IMR-90 (cell line): ENCODE measurements at regions not wholly inside any gene's neighbourhood (a gene's known extent, or its start where the extent isn't known, plus 50 kb on each side); places are given as distances from the start of the nearest gene placed in this dataset.

Experiments
- ATAC-seq: fragments of 200-7000 bp; cut with Tn5 transposase; 2 replicates; pipeline ENCODE4 v1.9.1; 2020; ENCODE audit warnings: low read depth, mild to moderate bottlenecking, moderate library complexity
- BruUV-seq: library from RNA; stranded (reverse); fragments of 400-500 nt; replicated peaks from 2 replicates; lab custom pipeline; 2021; lab: Mats Ljungman, UMichigan
- CTCF ChIA-PET: fragments of 300-600 bp; formaldehyde crosslinking; extraction: SDS; loops from one replicate; lab custom pipeline; 2021; ENCODE audit warnings: antibody characterized with exemption; lab: Yijun Ruan, JAX
- POLR2A ChIA-PET: fragments of 300-600 bp; sonication (Branson Sonifier 250); formaldehyde crosslinking; loops from one replicate; lab custom pipeline; 2022; ENCODE audit warnings: antibody characterized with exemption; ENCODE audit not compliant: unreplicated experiment; lab: Charles Lee
- DNase-seq: peaks from one replicate; pipeline ENCODE4 v3.0.0; 2013
- H2AFZ ChIP-seq: replicated peaks from 2 replicates; pipeline ENCODE3; 2013; ENCODE audit warnings: low read length, mild to moderate bottlenecking; ENCODE audit not compliant: poor library complexity
- H2AK5ac ChIP-seq: 2 replicates; pipeline ENCODE4 v1.6.1; 2013; ENCODE audit warnings: low read depth, low read length, inconsistent platforms
- H2AK9ac ChIP-seq: replicated peaks from 2 replicates; pipeline ENCODE3; 2013; ENCODE audit warnings: mild to moderate bottlenecking, low read depth, low read length, moderate library complexity; ENCODE audit not compliant: poor library complexity
- H2BK120ac ChIP-seq: 2 replicates; pipeline ENCODE4 v1.6.1; 2013; ENCODE audit warnings: low read depth, low read length, inconsistent platforms
- H2BK15ac ChIP-seq: 3 replicates; pipeline ENCODE4 v1.6.1; 2013; ENCODE audit warnings: low read depth, low read length, inconsistent platforms
- H2BK20ac ChIP-seq: 2 replicates; pipeline ENCODE4 v1.6.1; 2013; ENCODE audit warnings: low read depth, mild to moderate bottlenecking, inconsistent platforms, low read length, moderate library complexity
- H2BK5ac ChIP-seq: 2 replicates; pipeline ENCODE4 v1.6.1; 2013; ENCODE audit warnings: mild to moderate bottlenecking, low read depth, low read length, inconsistent platforms; ENCODE audit not compliant: poor library complexity, severe bottlenecking
- H3K14ac ChIP-seq: replicated peaks from 2 replicates; pipeline ENCODE4 v1.6.1; 2013; ENCODE audit warnings: low read depth, low read length, inconsistent platforms
- H3K18ac ChIP-seq: 2 replicates; pipeline ENCODE4 v1.6.1; 2013; ENCODE audit warnings: low read depth, low read length, control low read depth
- H3K23ac ChIP-seq: 2 replicates; pipeline ENCODE4 v1.6.1; 2013; ENCODE audit warnings: low read depth, low read length, inconsistent platforms
- H3K27ac ChIP-seq: 2 replicates; pipeline ENCODE4 v1.5.1; 2013; ENCODE audit warnings: mild to moderate bottlenecking, control low read depth, low read length; ENCODE audit not compliant: insufficient read depth
- H3K27me3 ChIP-seq: 2 replicates; pipeline ENCODE4 v1.6.1; 2013; ENCODE audit warnings: low read length; ENCODE audit not compliant: control insufficient read depth, insufficient read depth
- H3K36me3 ChIP-seq: 2 replicates; pipeline ENCODE4 v1.6.1; 2013; ENCODE audit warnings: low read length, mixed read lengths; ENCODE audit not compliant: control insufficient read depth, insufficient read depth
- H3K4ac ChIP-seq: 2 replicates; pipeline ENCODE4 v1.6.1; 2013; ENCODE audit warnings: low read depth, low read length, inconsistent platforms
- H3K4me1 ChIP-seq: 2 replicates; pipeline ENCODE4 v1.6.1; 2013; ENCODE audit warnings: low read length, mixed read lengths; ENCODE audit not compliant: control insufficient read depth, insufficient read depth
- H3K4me2 ChIP-seq: 2 replicates; pipeline ENCODE4 v1.6.1; 2013; ENCODE audit warnings: low read depth, mild to moderate bottlenecking, control low read depth, low read length, moderate library complexity
- H3K4me3 ChIP-seq: 2 replicates; pipeline ENCODE4 v1.5.1; 2013; ENCODE audit warnings: low read depth, mild to moderate bottlenecking, control low read depth, low read length, moderate library complexity; ENCODE audit not compliant: insufficient read depth
- H3K56ac ChIP-seq: 2 replicates; pipeline ENCODE4 v1.6.1; 2013; ENCODE audit warnings: low read length, inconsistent platforms; ENCODE audit not compliant: insufficient read depth; ENCODE audit errors: extremely low read depth
- H3K79me1 ChIP-seq, 2 experiments: 2 replicates each; pipeline ENCODE4 v1.6.1; 2013; ENCODE audit warnings: low read length in 2 of 2, inconsistent platforms in 1 of 2, low read depth in 1 of 2
- H3K9ac ChIP-seq: 2 replicates; pipeline ENCODE4 v1.6.1; 2013; ENCODE audit warnings: low read depth, low read length, control low read depth
- H3K9me1 ChIP-seq: 2 replicates; pipeline ENCODE4 v1.6.1; 2013; ENCODE audit warnings: low read length, inconsistent platforms; ENCODE audit not compliant: insufficient read depth
- H3K9me3 ChIP-seq: 2 replicates; pipeline ENCODE4 v1.6.1; 2013; ENCODE audit warnings: low read length; ENCODE audit not compliant: control insufficient read depth, insufficient read depth
- H4K20me1 ChIP-seq: 2 replicates; pipeline ENCODE4 v1.6.1; 2013; ENCODE audit warnings: low read length, inconsistent platforms; ENCODE audit not compliant: insufficient read depth
- H4K5ac ChIP-seq: 2 replicates; pipeline ENCODE4 v1.6.1; 2013; ENCODE audit warnings: mild to moderate bottlenecking, low read depth, low read length, control low read depth
- H4K8ac ChIP-seq, 2 experiments: 2 replicates each; pipeline ENCODE4 v1.6.1; 2013; ENCODE audit warnings: low read depth in 2 of 2, low read length in 2 of 2, control low read depth in 1 of 2, inconsistent platforms in 1 of 2
- H4K91ac ChIP-seq: 2 replicates; pipeline ENCODE4 v1.6.1; 2013; ENCODE audit warnings: low read depth, low read length, inconsistent platforms; ENCODE audit not compliant: insufficient read depth
- MXI1 ChIP-seq: IDR thresholded peaks from 2 replicates; pipeline ENCODE4 v1.6.1; 2012; ENCODE audit warnings: low read depth, mild to moderate bottlenecking, low read length, moderate library complexity, borderline replicate concordance
- RAD21 ChIP-seq: IDR thresholded peaks from 2 replicates; pipeline ENCODE4 v1.6.1; 2012; ENCODE audit warnings: low read length, improper control_type of control experiment
- RFX5 ChIP-seq: IDR thresholded peaks from 2 replicates; pipeline ENCODE4 v1.8.0; 2012; ENCODE audit warnings: low read depth, mild to moderate bottlenecking, low read length, moderate library complexity
- WGBS, 2 experiments: methylation state at CpG; one replicate each; pipeline versions ENCODE4 v1.1.5 to v1.1.7; 2013; ENCODE audit warnings: missing lambda C conversion rate in 2 of 2; ENCODE audit not compliant: insufficient read length in 1 of 2; ENCODE audit errors: extremely low coverage in 2 of 2; 5-methylcytosine and 5-hydroxymethylcytosine counted together
- dilution Hi-C: fragments of 300-500 bp; cut with HindIII; formaldehyde crosslinking; loops from one replicate; pipeline ENCODE4 v1.14.3; 2018; ENCODE audit warnings: low sequenced_read_pairs; ENCODE audit not compliant: unreplicated experiment
- in situ Hi-C: fragments of 300-500 bp; cut with MboI; formaldehyde crosslinking; loops from 3 replicates; pipeline ENCODE4 v1.14.3; 2019; ENCODE audit warnings: low sequenced_read_pairs, inconsistent platforms, mixed read lengths
- intact Hi-C: fragments of 100-400 bp; cut with micrococcal nuclease; formaldehyde crosslinking; loops from 2 replicates; pipeline ENCODE4 v1.10.0; 2022
- TF ChIP-seq, protein P1 (sequence below): conservative IDR thresholded peaks from 2 replicates; pipeline ENCODE4 v1.5.1; 2012; ENCODE audit warnings: mild to moderate bottlenecking, low read depth, low read length, improper control_type of control experiment
- TF ChIP-seq, protein P2 (sequence below): fragments of 150-350 bp; IDR thresholded peaks from 2 replicates; pipeline ENCODE4 v1.6.1; 2016; ENCODE audit warnings: low read depth, mild to moderate bottlenecking, low read length, moderate library complexity, borderline replicate concordance

DNA sequence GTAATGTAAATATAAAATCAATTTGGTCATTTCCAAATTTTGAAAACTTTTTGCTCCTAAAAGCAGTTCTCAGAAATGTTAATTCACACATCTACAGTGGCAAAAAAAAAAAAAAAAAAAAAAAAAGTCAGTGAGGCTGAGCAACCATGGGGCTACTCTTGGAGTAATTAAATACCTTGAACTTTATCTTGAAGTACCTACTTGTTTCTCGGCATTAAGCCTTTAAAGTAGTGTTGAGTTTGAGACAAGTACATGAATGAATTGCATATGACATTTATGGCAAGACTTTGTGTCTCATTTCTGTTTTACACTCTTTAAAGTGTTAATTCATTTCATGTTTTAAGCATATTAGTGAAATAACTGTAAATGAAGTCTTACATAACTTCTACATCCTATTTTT is 613.3 kb downstream of the XIRP2 start:
- H3K18ac ChIP-seq: no peak overlapping the region
- WGBS, 2 experiments: no CpG with 5 or more reads among the region's 1 CpG
- no peak overlapping the region for H2BK15ac ChIP-seq
- ChIA-PET CTCF (no interaction called here), POLR2A (no interaction called here)
- H3K14ac ChIP-seq: no peak overlapping the region
- H3K27me3 ChIP-seq: no peaks in the 10 kb centered on the region
- no peak overlapping the region for H3K23ac ChIP-seq
- no peak overlapping the region for H2BK20ac ChIP-seq
- BruUV-seq: no TSS peak
- no peak overlapping the region for H3K4ac ChIP-seq
- no peak overlapping the region for H2BK120ac ChIP-seq
- no peak overlapping the region for H2BK5ac ChIP-seq
- no peaks in the 10 kb centered on the region for H3K9me1 ChIP-seq
- no peak overlapping the region for H3K27ac ChIP-seq
- H3K9ac ChIP-seq: no peak overlapping the region
- H2AFZ ChIP-seq: no peak overlapping the region
- no peak overlapping the region for H2AK9ac ChIP-seq
- H3K4me1 ChIP-seq: no peaks in the 10 kb centered on the region
- no peaks in the 10 kb centered on the region for H3K79me1 ChIP-seq
- no peak for ATAC-seq
- no peak for DNase-seq
- intact Hi-C loops (no loop called here), dilution Hi-C loops (no loop called here), in situ Hi-C loops (no loop called here)
- no peak overlapping the region for H4K8ac ChIP-seq
- H3K4me2 ChIP-seq: no peak overlapping the region
- H3K36me3 ChIP-seq: no peaks in the 10 kb centered on the region
- H3K9me3 ChIP-seq: no peaks in the 10 kb centered on the region
- TF ChIP-seq RFX5 (no peak), MXI1 (no peak), RAD21 (no peak)
- TF ChIP-seq, protein P1, sequence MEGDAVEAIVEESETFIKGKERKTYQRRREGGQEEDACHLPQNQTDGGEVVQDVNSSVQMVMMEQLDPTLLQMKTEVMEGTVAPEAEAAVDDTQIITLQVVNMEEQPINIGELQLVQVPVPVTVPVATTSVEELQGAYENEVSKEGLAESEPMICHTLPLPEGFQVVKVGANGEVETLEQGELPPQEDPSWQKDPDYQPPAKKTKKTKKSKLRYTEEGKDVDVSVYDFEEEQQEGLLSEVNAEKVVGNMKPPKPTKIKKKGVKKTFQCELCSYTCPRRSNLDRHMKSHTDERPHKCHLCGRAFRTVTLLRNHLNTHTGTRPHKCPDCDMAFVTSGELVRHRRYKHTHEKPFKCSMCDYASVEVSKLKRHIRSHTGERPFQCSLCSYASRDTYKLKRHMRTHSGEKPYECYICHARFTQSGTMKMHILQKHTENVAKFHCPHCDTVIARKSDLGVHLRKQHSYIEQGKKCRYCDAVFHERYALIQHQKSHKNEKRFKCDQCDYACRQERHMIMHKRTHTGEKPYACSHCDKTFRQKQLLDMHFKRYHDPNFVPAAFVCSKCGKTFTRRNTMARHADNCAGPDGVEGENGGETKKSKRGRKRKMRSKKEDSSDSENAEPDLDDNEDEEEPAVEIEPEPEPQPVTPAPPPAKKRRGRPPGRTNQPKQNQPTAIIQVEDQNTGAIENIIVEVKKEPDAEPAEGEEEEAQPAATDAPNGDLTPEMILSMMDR: no peak
- TF ChIP-seq, protein P2, sequence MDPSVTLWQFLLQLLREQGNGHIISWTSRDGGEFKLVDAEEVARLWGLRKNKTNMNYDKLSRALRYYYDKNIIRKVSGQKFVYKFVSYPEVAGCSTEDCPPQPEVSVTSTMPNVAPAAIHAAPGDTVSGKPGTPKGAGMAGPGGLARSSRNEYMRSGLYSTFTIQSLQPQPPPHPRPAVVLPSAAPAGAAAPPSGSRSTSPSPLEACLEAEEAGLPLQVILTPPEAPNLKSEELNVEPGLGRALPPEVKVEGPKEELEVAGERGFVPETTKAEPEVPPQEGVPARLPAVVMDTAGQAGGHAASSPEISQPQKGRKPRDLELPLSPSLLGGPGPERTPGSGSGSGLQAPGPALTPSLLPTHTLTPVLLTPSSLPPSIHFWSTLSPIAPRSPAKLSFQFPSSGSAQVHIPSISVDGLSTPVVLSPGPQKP: no peak
- no peak overlapping the region for H3K4me3 ChIP-seq
- H3K56ac ChIP-seq: no peak overlapping the region
- no peak overlapping the region for H4K5ac ChIP-seq
- H2AK5ac ChIP-seq: no peak overlapping the region
- H4K91ac ChIP-seq: no peak overlapping the region
- H4K20me1 ChIP-seq: no peaks in the 10 kb centered on the region
